Central memory CD8-positive, alpha-beta T cell (primary cell): ENCODE measurements at regions not wholly inside any gene's neighbourhood (a gene's known extent, or its start where the extent isn't known, plus 50 kb on each side); places are given as distances from the start of the nearest gene placed in this dataset.

ENCODE experiments used
- ATAC-seq: fragments of 150-1000 bp; cut with Tn5 transposase; replicated peaks from 2 replicates; pipeline ENCODE4 v1.10.0; 2022; ENCODE audit warnings: mild to moderate bottlenecking, moderate FRiP score, moderate number of reproducible peaks; ENCODE audit not compliant: poor library complexity, severe bottlenecking; ENCODE audit errors: extremely low read depth
- DNase-seq, 2 donors: peaks; one replicate each; pipeline ENCODE4 v3.0.0; 2021; ENCODE audit warnings: low spot score in 2 of 2
- H3K27ac Mint-ChIP-seq: one replicate; pipeline ENCODE4 v1.8.0; 2022; ENCODE audit warnings: low read depth, mild to moderate bottlenecking, moderate library complexity, mixed read lengths
- H3K27me3 Mint-ChIP-seq: one replicate; pipeline ENCODE4 v1.8.0; 2022; ENCODE audit warnings: mixed read lengths
- H3K36me3 Mint-ChIP-seq: one replicate; pipeline ENCODE4 v1.8.0; 2022; ENCODE audit warnings: mild to moderate bottlenecking, moderate library complexity, mixed read lengths; ENCODE audit not compliant: insufficient read depth
- H3K4me1 Mint-ChIP-seq: one replicate; pipeline ENCODE4 v1.8.0; 2022; ENCODE audit warnings: mixed read lengths
- H3K4me3 Mint-ChIP-seq: one replicate; pipeline ENCODE4 v1.8.0; 2022; ENCODE audit warnings: mild to moderate bottlenecking, moderate library complexity, mixed read lengths
- H3K9me3 Mint-ChIP-seq: one replicate; pipeline ENCODE4 v1.8.0; 2022; ENCODE audit warnings: mixed read lengths

GRCh38 chr10:42948040-42948439, 128.8 kb upstream of the RET start:
- H3K27ac Mint-ChIP-seq: no peak overlapping the region
- DNase-seq: no peak
- H3K27me3 Mint-ChIP-seq: peaks cover 37% of the 10 kb centered on the region
- H3K4me1 Mint-ChIP-seq: no peaks in the 10 kb centered on the region
- no peak for ATAC-seq
- no peaks in the 10 kb centered on the region for H3K9me3 Mint-ChIP-seq
- no peak overlapping the region for H3K4me3 Mint-ChIP-seq
- H3K36me3 Mint-ChIP-seq: no peaks in the 10 kb centered on the region

DNA sequence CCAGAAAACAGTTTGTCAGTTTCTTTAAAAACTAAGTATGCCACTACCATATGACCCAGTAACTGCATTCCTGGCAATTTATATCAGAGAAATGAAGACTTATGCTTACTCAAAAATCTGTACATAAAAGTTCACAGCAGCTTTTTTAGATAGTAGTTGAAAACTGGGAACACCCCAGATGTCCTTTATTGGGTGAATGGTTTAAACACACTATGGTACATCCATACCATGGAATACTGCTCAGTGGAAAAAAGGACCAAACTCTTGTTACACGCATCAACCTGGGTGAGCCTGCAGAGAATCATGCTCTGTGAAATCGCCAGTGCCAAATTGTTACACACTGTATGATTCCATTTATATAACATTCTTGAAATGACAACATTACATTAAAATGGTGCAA, 127.6 kb upstream of the RET start:
- peaks cover 34% of the 10 kb centered on the region for H3K27me3 Mint-ChIP-seq
- H3K4me1 Mint-ChIP-seq: no peaks in the 10 kb centered on the region
- no peak overlapping the region for H3K4me3 Mint-ChIP-seq
- H3K27ac Mint-ChIP-seq: no peak overlapping the region
- ATAC-seq: no peak
- H3K9me3 Mint-ChIP-seq: no peaks in the 10 kb centered on the region
- no peak for DNase-seq
- H3K36me3 Mint-ChIP-seq: no peaks in the 10 kb centered on the region

DNA sequence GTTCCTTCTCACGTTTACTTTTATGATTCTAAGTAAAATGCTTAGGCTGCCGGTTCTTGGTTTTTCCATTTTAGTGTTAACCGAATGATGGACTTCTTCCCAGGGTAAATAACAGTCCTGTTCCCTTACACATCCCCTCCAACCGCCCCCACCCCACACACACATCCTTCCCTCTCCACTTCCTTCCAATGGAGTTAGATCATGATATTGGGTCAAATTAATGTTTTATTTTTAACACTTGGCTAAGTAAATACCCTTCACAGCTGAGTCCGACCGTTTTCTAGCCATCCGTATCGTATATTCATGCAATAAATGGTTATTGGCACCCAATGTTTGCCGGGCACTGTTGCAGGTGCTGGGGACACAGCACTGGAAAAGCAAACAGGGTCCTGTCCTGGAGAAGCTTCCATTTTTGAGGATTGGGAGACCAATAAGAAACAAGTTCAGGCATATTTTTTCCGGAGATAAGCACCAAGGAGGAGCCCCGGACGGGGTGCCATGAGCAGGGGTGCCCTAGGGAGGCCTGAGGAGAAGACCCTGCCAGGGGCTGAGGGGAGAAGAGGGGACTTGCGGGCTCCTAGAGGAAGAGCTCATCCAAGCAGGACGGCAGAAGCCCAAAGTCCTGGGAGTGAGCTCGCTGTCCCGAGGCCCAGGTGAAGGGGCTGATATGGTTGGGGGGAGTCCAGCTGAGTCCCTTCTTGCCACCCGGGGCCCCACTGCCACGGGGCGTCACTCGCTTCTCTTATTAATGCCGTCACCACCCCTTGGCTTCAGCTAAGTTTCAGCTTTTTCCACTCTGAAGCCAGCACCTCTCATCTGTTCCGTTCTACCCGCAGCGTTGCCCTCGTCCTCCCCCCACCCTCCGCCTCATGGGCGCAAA, 126.0 kb upstream of the RET start:
- Mint-ChIP-seq H3K4me1 (no peaks in the 10 kb centered on the region), H3K27ac (no peak overlapping the region), H3K36me3 (no peaks in the 10 kb centered on the region), H3K9me3 (no peaks in the 10 kb centered on the region), H3K4me3 (no peak overlapping the region), H3K27me3 (peaks cover 25% of the 10 kb centered on the region)
- no peak for ATAC-seq
- DNase-seq: peak in 1 of 2 donors; percentile 3

GRCh38 chr10:42951486-42952251, 125.2 kb upstream of the RET start:
- Mint-ChIP-seq H3K27ac (no peak overlapping the region), H3K4me1 (no peaks in the 10 kb centered on the region), H3K27me3 (peaks cover 17% of the 10 kb centered on the region), H3K36me3 (no peaks in the 10 kb centered on the region), H3K9me3 (no peaks in the 10 kb centered on the region), H3K4me3 (no peak overlapping the region)
- ATAC-seq (no peak), DNase-seq (peak in 1 of 2 donors; percentile 5)

GRCh38 chr10:42952349-42952748, 124.5 kb upstream of the RET start:
- H3K27ac Mint-ChIP-seq: no peak overlapping the region
- no peak for ATAC-seq
- peak in 1 of 2 donors; percentile 5 for DNase-seq

DNA sequence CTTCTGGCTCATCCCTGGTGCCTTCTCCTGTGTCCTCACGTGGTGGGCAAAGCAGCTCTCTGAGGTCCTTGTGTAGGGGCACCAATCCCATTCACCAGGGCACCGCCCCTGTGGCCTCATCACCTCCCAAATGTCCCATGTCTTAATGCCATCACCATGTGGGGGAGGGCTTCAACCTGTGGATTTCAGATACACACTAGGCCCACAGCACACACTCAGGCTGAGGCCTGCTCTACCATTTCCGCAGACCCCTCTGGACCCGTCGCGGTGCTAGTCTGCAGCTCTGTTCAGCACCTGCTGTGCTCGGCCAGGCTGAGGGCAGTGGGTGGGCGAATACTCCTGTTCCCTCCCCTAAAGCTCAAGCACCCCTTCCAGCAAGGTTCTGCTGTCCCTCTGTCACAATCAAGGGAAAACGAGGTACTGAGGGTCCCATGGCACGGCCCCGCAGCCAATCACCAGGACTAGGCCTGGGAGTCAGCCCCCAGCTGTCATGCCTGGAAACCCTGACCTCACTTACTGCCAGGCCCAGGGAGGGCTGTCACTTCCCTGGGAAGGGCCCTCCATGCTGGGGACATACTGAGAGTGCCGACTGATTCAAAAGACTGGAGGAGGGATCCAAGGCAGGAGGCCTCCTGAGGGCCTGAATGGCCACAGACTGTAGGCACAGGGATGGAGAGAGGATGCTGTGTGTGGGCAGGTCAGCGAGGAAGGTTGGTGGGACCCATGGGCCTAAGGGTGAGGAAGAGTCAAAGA, 123.8 kb upstream of the RET start:
- Mint-ChIP-seq H3K4me3 (no peak overlapping the region), H3K9me3 (no peaks in the 10 kb centered on the region), H3K27ac (no peak overlapping the region), H3K27me3 (peaks cover 17% of the 10 kb centered on the region), H3K36me3 (no peaks in the 10 kb centered on the region), H3K4me1 (no peaks in the 10 kb centered on the region)
- peak in 1 of 2 donors; percentile 7 for DNase-seq
- no peak for ATAC-seq

More at GRCh38 chr10:42952349-42952748, 124.5 kb upstream of the RET start:
- no peaks in the 10 kb centered on the region for H3K9me3 Mint-ChIP-seq
- H3K4me3 Mint-ChIP-seq: no peak overlapping the region
- no peaks in the 10 kb centered on the region for H3K4me1 Mint-ChIP-seq
- H3K36me3 Mint-ChIP-seq: no peaks in the 10 kb centered on the region
- peaks cover 17% of the 10 kb centered on the region for H3K27me3 Mint-ChIP-seq

GRCh38 chr10:42953684-42954674, 122.9 kb upstream of the RET start:
- no peaks in the 10 kb centered on the region for H3K36me3 Mint-ChIP-seq
- no peak overlapping the region for H3K4me3 Mint-ChIP-seq
- H3K27me3 Mint-ChIP-seq: peaks cover 17% of the 10 kb centered on the region
- DNase-seq: peak in 1 of 2 donors; percentile 3
- H3K9me3 Mint-ChIP-seq: no peaks in the 10 kb centered on the region
- no peak for ATAC-seq
- no peak overlapping the region for H3K27ac Mint-ChIP-seq
- H3K4me1 Mint-ChIP-seq: no peaks in the 10 kb centered on the region

- ATAC-seq (no peak), DNase-seq (peak in 1 of 2 donors; percentile 3)
- Mint-ChIP-seq H3K4me1 (no peaks in the 10 kb centered on the region), H3K9me3 (no peaks in the 10 kb centered on the region), H3K27me3 (peaks cover 17% of the 10 kb centered on the region), H3K27ac (no peak overlapping the region), H3K4me3 (no peak overlapping the region), H3K36me3 (no peaks in the 10 kb centered on the region)
Measured at GRCh38 chr10:42954766-42955492, 121.9 kb upstream of the RET start.

DNA sequence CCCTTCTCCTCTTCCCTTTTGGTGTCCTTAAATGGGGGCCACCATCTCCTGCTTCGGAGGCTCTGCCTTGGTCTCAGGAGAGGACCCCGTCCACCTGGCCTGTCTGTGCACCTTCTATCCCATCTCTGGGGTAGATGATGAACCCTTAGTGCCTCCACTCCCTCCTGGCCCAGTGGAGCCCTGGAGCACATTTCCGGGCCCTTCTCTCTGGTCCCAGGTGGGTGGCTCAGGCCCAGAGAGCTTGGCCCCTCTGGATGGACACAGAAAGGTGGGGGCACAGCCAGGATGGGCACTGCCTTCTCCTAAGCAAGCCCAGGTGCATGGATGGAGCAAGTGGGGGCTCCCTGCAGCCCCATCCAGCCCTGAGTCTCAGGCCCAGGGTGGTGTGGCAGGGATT, 121.4 kb upstream of the RET start:
- no peaks in the 10 kb centered on the region for H3K4me1 Mint-ChIP-seq
- peaks cover 17% of the 10 kb centered on the region for H3K27me3 Mint-ChIP-seq
- no peaks in the 10 kb centered on the region for H3K9me3 Mint-ChIP-seq
- no peaks in the 10 kb centered on the region for H3K36me3 Mint-ChIP-seq
- H3K27ac Mint-ChIP-seq: no peak overlapping the region
- no peak for DNase-seq
- no peak for ATAC-seq
- no peak overlapping the region for H3K4me3 Mint-ChIP-seq

DNA sequence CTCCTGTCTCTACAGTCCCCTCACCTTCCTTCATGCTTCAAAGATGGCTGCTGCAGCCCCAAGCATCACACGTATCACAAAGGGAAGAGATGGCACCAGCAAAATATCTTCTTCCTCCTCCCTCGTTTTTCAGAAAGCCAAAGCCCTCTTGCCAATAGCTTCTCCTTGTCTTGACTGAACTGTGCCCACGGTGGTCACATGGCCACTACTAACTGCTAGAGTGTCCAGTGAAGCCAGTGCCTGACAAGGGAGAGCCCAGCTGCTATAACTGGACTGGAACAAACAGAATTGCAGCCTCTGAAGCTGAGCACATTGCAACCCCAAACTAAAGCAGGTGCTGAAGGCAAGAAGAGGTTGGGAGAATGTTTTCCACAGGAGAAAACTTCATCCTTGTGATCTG, 120.8 kb upstream of the RET start:
- no peak overlapping the region for H3K4me3 Mint-ChIP-seq
- DNase-seq (no peak), ATAC-seq (no peak)
- no peaks in the 10 kb centered on the region for H3K4me1 Mint-ChIP-seq
- H3K36me3 Mint-ChIP-seq: no peaks in the 10 kb centered on the region
- peaks cover 17% of the 10 kb centered on the region for H3K27me3 Mint-ChIP-seq
- H3K9me3 Mint-ChIP-seq: no peaks in the 10 kb centered on the region
- no peak overlapping the region for H3K27ac Mint-ChIP-seq

GRCh38 chr10:42958142-42958868, 118.6 kb upstream of the RET start:
- Mint-ChIP-seq H3K27me3 (peaks cover 7% of the 10 kb centered on the region), H3K4me1 (no peaks in the 10 kb centered on the region), H3K4me3 (no peak overlapping the region), H3K36me3 (no peaks in the 10 kb centered on the region), H3K9me3 (no peaks in the 10 kb centered on the region), H3K27ac (no peak overlapping the region)
- ATAC-seq (no peak), DNase-seq (peak in 1 of 2 donors; percentile 2)
